HG03469 (cell line): ENCODE measurements at regions not wholly inside any gene's neighbourhood (a gene's known extent, or its start where the extent isn't known, plus 50 kb on each side); places are given as distances from the start of the nearest gene placed in this dataset.

Experiments used
- ATAC-seq: cut with Tn5 transposase; IDR thresholded peaks from one replicate; pipeline ENCODE4 v1.9.1; 2021; ENCODE audit warnings: mild to moderate bottlenecking, moderate library complexity, moderate number of reproducible peaks; ENCODE audit not compliant: unreplicated experiment

GRCh38 chr20:39855799-39856198 is 833.2 kb downstream of the MAFB start:
- no peak for ATAC-seq

- ATAC-seq, result no peak
These were observed 834.0 kb downstream of the MAFB start for GRCh38 chr20:39855056-39855455.

GRCh38 chr20:39853636-39854035 is 835.4 kb downstream of the MAFB start:
- no peak for ATAC-seq

DNA sequence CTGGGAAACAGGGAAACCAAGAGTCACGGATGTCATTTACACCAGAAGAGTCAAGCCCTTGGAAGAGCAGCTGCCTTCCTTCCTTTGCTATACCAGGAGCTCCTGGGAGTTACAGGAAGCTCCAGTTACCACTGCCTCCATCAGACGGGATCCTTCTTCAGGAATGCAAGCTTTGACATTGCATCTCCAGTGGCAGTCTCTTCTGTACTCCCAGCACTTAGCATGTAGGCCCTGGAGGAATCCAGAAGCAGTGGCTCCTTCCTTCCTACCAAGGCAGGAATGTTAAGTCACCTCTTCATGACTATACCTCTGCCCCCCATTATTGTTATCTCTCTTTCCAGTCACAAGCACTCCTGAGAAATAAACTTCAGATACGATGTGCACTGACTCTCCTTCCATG is 836.0 kb downstream of the MAFB start:
- ATAC-seq, result no peak

DNA sequence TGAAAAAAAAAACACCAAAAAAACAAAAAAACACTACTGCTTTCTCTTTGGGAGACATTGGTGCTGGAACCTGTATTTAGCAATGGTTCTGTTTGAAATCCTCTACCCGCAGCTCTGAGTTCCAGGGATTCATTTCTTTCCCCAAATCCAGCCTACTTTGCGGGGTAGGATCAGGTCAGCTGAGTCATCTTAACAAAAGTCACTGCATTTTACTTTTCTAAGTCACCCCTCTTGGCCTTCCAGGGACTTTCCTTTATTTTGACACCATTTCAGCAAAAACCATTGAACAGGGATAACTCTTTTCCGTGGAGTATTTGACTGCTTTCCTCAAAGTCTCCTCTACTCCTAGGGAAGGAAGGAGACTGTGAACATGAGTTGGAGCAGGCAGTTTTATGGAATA is 837.6 kb downstream of the MAFB start:
- no peak for ATAC-seq

- ATAC-seq, result no peak
These were observed 838.2 kb downstream of the MAFB start for GRCh38 chr20:39850821-39851330.

- ATAC-seq, result no peak
These were observed 838.8 kb downstream of the MAFB start for GRCh38 chr20:39850246-39850645.

DNA sequence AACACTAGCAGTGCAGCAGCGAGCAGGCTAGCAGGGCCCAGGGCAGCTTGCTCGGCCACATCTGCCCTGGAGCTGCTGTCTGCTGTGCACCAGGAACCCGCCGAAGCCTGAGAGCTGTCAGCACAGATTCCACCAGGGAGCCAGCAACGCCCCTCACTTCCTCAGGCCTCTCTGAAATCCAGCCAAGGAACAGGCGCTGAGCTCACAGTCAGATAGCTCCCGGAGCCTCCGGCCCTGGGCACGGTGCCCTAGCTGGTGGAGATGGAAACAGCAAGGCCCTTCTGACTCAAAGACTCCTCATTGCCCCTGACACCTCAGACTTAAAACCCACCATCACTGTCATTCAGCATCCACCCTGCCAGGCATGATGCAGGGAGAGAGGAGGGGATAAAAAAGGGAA is 839.4 kb downstream of the MAFB start:
- ATAC-seq, result no peak

DNA sequence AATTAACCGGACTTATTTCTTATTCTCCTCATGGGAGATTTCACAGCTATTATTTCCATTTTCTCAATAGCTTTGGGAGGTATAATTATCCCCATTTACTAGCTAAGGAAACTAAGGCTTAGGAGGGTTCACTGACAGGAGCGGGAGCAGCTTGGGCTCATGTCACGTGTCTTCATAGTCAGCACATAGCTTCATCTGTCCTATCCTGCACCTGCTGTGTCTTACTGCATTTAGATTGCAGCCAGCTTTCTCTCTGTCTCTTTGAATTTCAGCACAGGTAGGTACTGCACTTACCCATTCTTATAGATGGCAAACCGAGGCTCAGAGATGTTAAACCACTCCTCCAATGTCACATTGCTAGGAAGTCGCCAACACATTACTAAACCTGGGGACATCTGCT is 839.9 kb downstream of the MAFB start:
- ATAC-seq, result no peak

- ATAC-seq, result no peak
These were observed 849.5 kb downstream of the MAFB start for GRCh38 chr20:39839399-39840119.

GRCh38 chr20:39837561-39837960 is 851.5 kb downstream of the MAFB start:
- ATAC-seq, result no peak

- ATAC-seq, result no peak
These were observed 853.8 kb downstream of the MAFB start for GRCh38 chr20:39835130-39835842.

- no peak for ATAC-seq
These were observed 858.1 kb downstream of the MAFB start for GRCh38 chr20:39830903-39831302.

DNA sequence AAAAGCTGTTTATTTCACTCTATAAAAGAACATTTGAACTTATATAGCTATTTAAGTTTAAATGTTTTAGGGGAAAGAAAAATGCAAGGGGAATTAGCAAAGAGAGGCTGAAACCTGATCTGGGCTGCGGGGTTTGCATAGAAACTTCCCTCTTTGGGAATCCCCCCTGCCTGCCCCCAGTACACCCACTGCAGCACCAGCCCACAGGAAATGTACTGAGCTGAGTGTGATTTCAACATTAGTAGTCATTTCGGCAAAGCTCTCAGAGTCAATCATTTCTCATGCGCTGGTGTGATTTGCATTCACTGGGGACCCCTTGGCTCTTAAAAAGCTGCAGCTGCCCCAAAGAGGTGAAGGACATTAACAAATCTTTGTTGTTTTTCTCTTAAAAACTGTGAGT is 859.4 kb downstream of the MAFB start:
- peak; percentile 61 for ATAC-seq

- ATAC-seq, result peak; percentile 6
These were observed 859.8 kb downstream of the MAFB start for GRCh38 chr20:39829256-39829655.

GRCh38 chr20:39825950-39826349 is 863.1 kb downstream of the MAFB start:
- ATAC-seq, result peak; percentile 65

DNA sequence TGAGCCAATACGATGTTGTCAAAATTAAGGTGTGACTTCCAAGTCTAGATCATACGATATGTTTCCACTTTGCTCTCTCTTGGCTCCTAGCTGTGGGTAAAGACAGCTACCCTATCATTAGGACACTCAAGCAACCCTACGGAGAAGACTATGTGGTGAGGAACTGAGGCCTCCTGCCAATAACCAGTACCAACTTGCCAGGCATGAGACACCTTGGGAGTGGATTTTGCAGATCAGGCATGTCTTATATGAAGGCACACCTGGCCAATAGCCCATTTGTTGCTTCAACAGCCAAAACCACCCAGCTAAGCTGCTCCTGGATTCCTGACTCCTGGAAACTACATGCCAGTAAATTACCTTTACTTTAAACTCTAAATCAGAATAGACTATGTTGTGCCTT is 863.4 kb downstream of the DHX35 start:
- ATAC-seq, result no peak

DNA sequence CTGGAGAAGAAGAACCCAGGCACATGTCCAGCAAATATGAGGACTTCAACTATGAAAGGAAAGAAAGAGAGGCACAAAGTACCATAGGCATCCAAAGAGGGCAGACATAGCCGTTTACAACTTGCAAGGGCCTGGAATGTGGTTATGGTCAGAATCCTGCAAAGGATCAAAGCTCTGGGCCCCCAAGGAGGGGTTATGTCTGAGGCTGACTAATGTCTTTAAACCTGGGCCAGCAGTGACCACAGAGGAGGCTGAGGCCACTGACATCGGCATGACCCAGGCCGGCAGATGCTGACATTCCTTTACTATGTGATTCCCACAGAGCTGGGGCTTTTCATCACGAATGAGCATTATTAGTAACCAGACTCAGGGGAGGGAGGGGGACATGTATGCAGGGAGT is 861.1 kb downstream of the DHX35 start:
- no peak for ATAC-seq

DNA sequence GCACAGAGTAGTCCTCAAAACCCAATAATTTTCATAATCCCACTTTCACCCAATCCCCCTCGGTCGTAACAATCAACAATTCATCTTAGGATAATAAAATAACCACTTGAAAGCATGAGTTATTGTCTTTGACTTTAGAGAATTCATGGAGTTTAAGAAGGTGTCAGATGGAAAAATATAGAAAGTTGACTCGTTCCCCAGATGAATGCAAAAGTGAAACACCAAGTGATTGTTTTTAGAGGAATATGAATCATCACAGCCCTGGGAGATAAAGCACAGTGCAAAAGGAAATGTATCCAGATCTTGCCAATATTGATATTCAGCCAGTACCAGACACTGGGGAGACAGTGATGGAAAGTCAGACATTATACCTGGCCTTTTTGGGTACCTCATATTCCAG is 860.5 kb downstream of the DHX35 start:
- ATAC-seq, result no peak

- ATAC-seq, result peak; percentile 74
These were observed 851.2 kb downstream of the DHX35 start for GRCh38 chr20:39813190-39813829.

GRCh38 chr20:39812116-39812515 is 850.0 kb downstream of the DHX35 start:
- no peak for ATAC-seq

DNA sequence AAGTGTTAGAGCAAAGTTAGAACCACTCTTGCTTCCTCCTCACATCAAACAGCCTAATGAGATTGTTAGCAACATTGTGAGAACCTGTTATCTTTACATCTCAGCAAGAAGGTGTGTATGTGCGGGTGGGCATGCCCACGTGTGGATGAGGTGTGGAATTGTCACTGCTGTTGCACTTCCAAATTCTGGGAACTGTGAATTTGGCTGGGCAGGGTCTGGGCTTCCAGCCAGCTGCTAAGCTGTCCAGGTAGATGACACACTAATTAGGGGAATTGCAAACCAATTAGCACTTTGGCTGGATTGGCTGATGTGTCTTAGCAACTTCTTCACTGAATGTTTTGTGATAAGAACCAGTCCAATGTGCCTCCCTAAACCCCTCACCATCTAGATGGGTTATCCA is 848.2 kb downstream of the DHX35 start:
- no peak for ATAC-seq
